RWPE1 (cell line): ENCODE measurements at regions not wholly inside any gene's neighbourhood (a gene's known extent, or its start where the extent isn't known, plus 50 kb on each side); places are given as distances from the start of the nearest gene placed in this dataset.

Experiments
- CTCF ChIA-PET: fragments of 350-600 bp; sonication (Branson Sonifier 250); formaldehyde crosslinking; extraction: SDS; loops from one replicate; lab custom pipeline; 2021; lab: Yijun Ruan, JAX
- POLR2A ChIA-PET: fragments of 400-600 bp; formaldehyde crosslinking; extraction: SDS; loops from one replicate; lab custom pipeline; 2020; ENCODE audit warnings: antibody characterized with exemption; ENCODE audit not compliant: low non-redundant PET; lab: Yijun Ruan, JAX
- DNase-seq: peaks from one replicate; pipeline ENCODE4 v3.0.0; 2012; ENCODE audit warnings: low spot score
- H3K27ac ChIP-seq: fragments of 450-650 bp; 2 replicates; pipeline ENCODE4 v1.5.1; 2017
- CTCF ChIP-seq: fragments of 450-650 bp; conservative IDR thresholded peaks from 2 replicates; pipeline ENCODE4 v1.5.1; 2017; ENCODE audit warnings: low read depth, mild to moderate bottlenecking

GRCh38 chr13:109977212-109977968, 191.0 kb upstream of the IRS2 start:
- no peak for TF ChIP-seq CTCF
- ChIA-PET CTCF (interaction anchor here (0.8 kb wide), 1 partner anchor 28 kb away, joined by 3 read pairs; no protein-coding TSS in a partner anchor), POLR2A (no interaction called here)
- no peak overlapping the region for H3K27ac ChIP-seq
- no peak for DNase-seq

- ChIA-PET POLR2A (no interaction called here), CTCF (no interaction called here)
- no peak for DNase-seq
- no peak overlapping the region for H3K27ac ChIP-seq
- no peak for TF ChIP-seq CTCF
Observed at GRCh38 chr13:109976206-109976997, 190.0 kb upstream of the IRS2 start.

- ChIA-PET POLR2A (no interaction called here), CTCF (no interaction called here)
- H3K27ac ChIP-seq: no peak overlapping the region
- DNase-seq: no peak
- no peak for TF ChIP-seq CTCF
Observed at GRCh38 chr13:109974354-109974753, 188.0 kb upstream of the IRS2 start.

- CTCF ChIA-PET: no interaction called here
- TF ChIP-seq CTCF: no peak
- no peak overlapping the region for H3K27ac ChIP-seq
- no peak for DNase-seq
- POLR2A ChIA-PET: no interaction called here
Observed at GRCh38 chr13:109973279-109973678, 186.9 kb upstream of the IRS2 start.

GRCh38 chr13:109971456-109972090, 185.2 kb upstream of the IRS2 start:
- ChIA-PET POLR2A (no interaction called here), CTCF (no interaction called here)
- H3K27ac ChIP-seq: no peak overlapping the region
- peak; percentile 17 for DNase-seq
- TF ChIP-seq CTCF: no peak

- POLR2A ChIA-PET: no interaction called here
- DNase-seq: no peak
- no peak overlapping the region for H3K27ac ChIP-seq
- TF ChIP-seq CTCF: no peak
- CTCF ChIA-PET: no interaction called here
Observed at GRCh38 chr13:109971006-109971405, 184.6 kb upstream of the IRS2 start.
